SK-N-SH (cell line): ENCODE measurements at regions not wholly inside any gene's neighbourhood (a gene's known extent, or its start where the extent isn't known, plus 50 kb on each side); places are given as distances from the start of the nearest gene placed in this dataset.

ENCODE experiments used
- CTCF ChIP-seq: fragments of 200-600 bp; sonication (generic); IDR thresholded peaks from 2 replicates; pipeline ENCODE4 v1.6.1; 2017; ENCODE audit warnings: antibody characterized with exemption, mild to moderate bottlenecking, moderate library complexity
- EP300 ChIP-seq, 2 experiments: IDR thresholded peaks; 2 replicates each; pipeline versions ENCODE4 v1.4.0 to v1.6.1; 2012; ENCODE audit warnings: borderline replicate concordance in 1 of 2, low read depth in 1 of 2, low read length in 1 of 2
- POLR2AphosphoS5 ChIP-seq: IDR thresholded peaks from 2 replicates; pipeline ENCODE4 v1.6.1; 2012; ENCODE audit warnings: low read depth, low read length
- RAD21 ChIP-seq: IDR thresholded peaks from 2 replicates; pipeline ENCODE4 v1.6.1; 2012; ENCODE audit warnings: mild to moderate bottlenecking, low read length
- TAF1 ChIP-seq: IDR thresholded peaks from 2 replicates; pipeline ENCODE4 v1.6.1; 2012; ENCODE audit warnings: low read depth, mild to moderate bottlenecking, low read length, moderate library complexity, borderline replicate concordance
- USF1 ChIP-seq: IDR thresholded peaks from 2 replicates; pipeline ENCODE4 v1.4.0; 2012; ENCODE audit warnings: low read depth, borderline replicate concordance
- USF2 ChIP-seq: fragments of 150-350 bp; IDR thresholded peaks from 2 replicates; pipeline ENCODE4 v1.6.1; 2017; ENCODE audit warnings: antibody characterized with exemption, low read length, low read depth, borderline replicate concordance
- TF ChIP-seq, protein P1 (sequence below): IDR thresholded peaks from 2 replicates; pipeline ENCODE4 v1.6.1; 2012; ENCODE audit warnings: mild to moderate bottlenecking, low read depth, low read length, moderate library complexity
- TF ChIP-seq, protein P2 (sequence below): IDR thresholded peaks from 2 replicates; pipeline ENCODE4 v1.4.0; 2012; ENCODE audit warnings: low read depth, borderline replicate concordance

GRCh38 chr7:25653384-25653783, 425.1 kb upstream of the NPVF start:
- no peak for TF ChIP-seq CTCF
- no peak for TF ChIP-seq POLR2AphosphoS5
- TF ChIP-seq RAD21, result no peak
- no peak for TF ChIP-seq USF2
- TF ChIP-seq, protein P1, sequence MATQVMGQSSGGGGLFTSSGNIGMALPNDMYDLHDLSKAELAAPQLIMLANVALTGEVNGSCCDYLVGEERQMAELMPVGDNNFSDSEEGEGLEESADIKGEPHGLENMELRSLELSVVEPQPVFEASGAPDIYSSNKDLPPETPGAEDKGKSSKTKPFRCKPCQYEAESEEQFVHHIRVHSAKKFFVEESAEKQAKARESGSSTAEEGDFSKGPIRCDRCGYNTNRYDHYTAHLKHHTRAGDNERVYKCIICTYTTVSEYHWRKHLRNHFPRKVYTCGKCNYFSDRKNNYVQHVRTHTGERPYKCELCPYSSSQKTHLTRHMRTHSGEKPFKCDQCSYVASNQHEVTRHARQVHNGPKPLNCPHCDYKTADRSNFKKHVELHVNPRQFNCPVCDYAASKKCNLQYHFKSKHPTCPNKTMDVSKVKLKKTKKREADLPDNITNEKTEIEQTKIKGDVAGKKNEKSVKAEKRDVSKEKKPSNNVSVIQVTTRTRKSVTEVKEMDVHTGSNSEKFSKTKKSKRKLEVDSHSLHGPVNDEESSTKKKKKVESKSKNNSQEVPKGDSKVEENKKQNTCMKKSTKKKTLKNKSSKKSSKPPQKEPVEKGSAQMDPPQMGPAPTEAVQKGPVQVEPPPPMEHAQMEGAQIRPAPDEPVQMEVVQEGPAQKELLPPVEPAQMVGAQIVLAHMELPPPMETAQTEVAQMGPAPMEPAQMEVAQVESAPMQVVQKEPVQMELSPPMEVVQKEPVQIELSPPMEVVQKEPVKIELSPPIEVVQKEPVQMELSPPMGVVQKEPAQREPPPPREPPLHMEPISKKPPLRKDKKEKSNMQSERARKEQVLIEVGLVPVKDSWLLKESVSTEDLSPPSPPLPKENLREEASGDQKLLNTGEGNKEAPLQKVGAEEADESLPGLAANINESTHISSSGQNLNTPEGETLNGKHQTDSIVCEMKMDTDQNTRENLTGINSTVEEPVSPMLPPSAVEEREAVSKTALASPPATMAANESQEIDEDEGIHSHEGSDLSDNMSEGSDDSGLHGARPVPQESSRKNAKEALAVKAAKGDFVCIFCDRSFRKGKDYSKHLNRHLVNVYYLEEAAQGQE, result no peak
- TF ChIP-seq EP300 (IDR thresholded peaks at IDR 0.05; ENCODE audit: borderline replicate concordance in 1 of 2, low read depth in 1 of 2, low read length in 1 of 2), result no peak
- TF ChIP-seq TAF1, result no peak
- TF ChIP-seq, protein P2, sequence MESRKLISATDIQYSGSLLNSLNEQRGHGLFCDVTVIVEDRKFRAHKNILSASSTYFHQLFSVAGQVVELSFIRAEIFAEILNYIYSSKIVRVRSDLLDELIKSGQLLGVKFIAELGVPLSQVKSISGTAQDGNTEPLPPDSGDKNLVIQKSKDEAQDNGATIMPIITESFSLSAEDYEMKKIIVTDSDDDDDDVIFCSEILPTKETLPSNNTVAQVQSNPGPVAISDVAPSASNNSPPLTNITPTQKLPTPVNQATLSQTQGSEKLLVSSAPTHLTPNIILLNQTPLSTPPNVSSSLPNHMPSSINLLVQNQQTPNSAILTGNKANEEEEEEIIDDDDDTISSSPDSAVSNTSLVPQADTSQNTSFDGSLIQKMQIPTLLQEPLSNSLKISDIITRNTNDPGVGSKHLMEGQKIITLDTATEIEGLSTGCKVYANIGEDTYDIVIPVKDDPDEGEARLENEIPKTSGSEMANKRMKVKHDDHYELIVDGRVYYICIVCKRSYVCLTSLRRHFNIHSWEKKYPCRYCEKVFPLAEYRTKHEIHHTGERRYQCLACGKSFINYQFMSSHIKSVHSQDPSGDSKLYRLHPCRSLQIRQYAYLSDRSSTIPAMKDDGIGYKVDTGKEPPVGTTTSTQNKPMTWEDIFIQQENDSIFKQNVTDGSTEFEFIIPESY, result no peak
- no peak for TF ChIP-seq USF1
